ENCODE measurements at regions not wholly inside any gene's neighbourhood (a gene's known extent, or its start where the extent isn't known, plus 50 kb on each side); places are given as distances from the start of the nearest gene placed in this dataset.

DNA sequence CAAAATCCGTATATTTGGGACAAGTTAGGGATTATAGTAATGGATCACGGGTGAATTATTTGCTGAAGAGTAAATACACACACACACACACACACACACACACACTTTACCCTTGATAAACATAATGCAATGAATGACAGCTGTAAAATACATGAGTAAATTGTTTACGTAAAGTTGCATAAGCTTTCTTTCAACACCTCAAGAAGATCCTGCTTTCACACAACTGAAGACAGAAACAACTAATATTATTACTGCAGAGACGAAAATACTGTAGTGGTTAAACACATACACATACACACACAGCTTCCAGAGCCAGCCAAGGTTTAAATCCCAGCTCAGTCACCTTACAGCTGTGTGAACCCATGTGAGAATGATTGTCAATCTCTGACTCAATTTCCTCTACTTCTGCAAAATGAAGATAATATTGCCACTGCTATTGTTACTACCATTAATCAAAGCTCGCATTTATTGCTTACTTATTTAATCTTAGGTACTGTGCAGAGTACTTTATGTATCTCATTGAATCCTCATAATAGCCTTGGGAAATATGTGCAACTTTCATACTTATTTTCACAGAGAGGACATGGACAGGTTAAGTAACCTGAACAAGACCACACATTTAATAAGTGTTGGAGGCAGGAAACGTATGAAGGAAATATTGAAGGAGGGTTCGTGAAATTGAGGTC lies 50.6 kb upstream of the DOK6 start:
- DNase-seq, result no peak
